GM18858 (cell line): ENCODE measurements at regions not wholly inside any gene's neighbourhood (a gene's known extent, or its start where the extent isn't known, plus 50 kb on each side); places are given as distances from the start of the nearest gene placed in this dataset.

Experiments used
- ATAC-seq: cut with Tn5 transposase; IDR thresholded peaks from one replicate; pipeline ENCODE4 v1.9.1; 2021; ENCODE audit not compliant: unreplicated experiment

DNA sequence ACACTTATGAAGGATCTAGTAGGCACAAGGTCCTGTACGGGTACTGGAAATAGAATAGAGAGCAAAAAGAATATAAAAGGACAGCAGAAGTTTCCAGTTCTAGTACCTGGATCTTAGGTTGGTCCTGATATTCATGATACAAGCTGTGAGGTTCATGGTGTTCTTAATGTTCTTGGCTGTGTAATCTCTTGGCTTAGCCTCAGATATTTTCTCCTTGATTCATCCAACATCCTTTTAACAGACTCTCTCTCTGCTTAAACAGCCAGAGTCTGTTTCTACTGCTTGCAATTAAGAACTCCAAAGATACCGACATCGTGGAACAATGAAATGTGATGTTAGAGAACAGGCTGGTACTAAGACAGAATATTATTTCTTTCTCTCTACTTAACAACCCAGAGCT lies 49.9 kb downstream of the CNTN3 start:
- no peak for ATAC-seq

DNA sequence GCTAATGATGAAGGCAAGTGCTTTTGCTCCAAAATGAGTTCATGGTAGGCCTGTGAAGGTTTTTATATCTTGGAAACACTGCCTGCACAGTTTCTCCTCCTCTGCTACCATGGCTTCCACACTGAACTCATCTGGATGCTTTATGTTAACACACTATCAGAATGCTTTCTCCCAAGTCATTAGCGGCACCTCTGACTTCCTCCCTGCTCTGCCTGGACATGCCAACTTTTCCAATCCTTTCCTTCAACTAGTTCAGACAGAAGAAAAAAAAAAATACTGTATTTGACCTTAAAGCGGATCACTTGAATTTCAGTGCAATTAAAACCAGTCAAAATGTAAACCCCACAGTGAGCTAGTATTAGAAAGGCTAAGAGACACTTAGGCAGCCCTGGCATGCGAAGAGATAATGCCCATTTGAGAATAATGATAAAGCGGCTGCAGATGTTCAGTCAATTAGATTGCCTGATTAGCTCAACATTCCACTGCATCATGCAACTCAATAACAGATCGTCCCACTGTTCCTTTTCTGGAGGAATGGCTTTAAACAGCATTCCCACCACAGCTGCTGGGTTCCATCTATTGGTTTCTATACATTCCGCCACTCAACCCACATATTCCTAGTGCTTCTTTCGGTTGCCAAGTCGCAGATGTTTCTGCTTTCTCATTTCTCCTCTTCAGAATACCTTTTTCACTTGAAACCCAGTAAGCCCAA lies 51.7 kb downstream of the CNTN3 start:
- ATAC-seq = no peak

DNA sequence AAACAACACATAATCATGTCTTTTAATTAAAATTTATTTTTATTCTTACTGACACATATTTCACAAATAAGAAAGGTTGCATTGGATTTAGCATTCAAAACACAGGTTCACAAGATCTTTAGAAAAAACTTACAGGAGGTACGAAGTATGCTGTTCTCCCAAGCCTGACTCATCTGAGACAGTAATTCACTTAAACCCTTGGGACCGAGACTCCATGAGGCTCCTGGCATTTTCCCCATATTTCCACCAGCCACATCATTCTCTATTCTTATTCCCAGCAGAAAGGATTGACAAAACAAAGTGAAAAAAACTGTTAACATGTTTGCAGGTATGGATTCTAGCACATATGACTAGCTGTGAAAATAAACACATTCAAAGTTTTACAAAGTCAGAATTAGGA lies 52.6 kb downstream of the CNTN3 start:
- no peak for ATAC-seq

DNA sequence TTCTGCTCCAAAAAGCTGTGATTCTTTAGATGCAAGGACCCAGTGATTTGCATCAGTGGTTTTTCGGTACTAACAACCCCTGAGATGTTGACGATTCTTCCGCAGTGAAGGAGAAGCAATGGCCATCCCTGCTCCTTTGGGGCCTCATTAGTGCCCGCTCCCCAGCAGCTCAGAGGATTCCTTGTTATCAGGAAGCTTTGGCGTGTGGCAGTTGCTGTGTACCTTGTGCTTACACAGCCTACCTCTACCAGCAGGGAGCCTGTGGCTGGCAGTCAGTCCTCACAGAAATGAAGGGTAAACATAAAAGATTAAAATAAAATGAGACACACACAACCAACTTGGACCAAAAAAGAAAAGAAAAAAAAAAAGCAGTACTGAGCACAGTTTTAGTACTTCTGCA lies 55.2 kb downstream of the CNTN3 start:
- no peak for ATAC-seq

DNA sequence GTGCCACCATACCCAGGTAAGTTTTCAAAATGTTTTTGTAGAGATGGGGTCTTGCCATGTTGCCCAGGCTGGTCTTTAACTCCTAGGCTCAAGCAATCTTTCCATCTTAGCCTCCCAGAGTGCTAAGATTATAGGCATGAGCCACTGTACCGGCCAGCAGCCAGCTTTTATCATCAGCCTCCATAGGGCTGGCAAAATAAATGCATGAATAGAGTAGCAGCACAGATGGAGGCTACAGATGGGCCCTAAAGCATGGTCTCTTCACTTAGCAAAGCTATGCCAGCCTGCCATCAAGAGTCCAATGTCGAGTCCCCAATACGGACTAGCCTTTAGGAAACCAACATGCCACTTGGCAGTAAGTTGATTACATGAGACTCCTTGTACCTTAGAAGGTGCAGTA lies 63.8 kb downstream of the CNTN3 start:
- ATAC-seq = no peak

DNA sequence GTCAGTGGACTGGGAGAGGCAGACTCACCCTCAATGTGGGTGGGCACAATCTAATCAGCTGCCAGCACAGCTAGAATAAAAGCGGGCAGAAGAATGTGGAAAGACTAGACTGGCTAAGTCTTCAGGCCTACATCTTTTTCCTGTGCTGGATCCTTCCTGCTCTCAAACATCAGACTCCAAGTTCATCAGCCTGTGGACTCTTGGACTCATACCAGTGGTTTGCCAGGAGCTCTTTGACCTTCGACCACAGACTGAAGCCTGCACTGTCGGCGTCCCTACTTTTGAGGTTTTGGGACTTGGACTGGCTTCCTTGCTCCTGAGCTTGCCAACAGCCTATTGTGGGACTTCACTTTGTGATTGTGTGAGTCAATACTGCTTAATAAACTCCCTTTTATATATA lies 68.0 kb downstream of the CNTN3 start:
- no peak for ATAC-seq

DNA sequence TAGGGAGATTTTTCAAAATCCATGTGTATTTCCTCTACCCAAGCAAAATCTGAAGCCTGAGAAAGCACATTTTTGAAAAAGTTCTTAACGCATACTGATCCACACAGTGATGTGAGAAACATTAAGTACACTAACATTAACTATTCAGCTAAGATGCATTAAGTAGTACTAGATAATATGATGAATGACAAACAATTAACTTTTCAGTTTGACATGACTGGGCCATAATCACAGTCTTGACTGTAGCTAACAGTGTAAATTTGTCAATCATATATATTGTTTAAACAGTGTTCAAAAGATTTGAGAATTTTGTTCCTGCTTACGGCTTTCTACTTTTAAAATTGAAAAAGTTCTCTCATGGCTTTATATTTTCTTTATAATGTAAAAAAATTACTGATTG lies 72.0 kb downstream of the CNTN3 start:
- ATAC-seq = no peak

DNA sequence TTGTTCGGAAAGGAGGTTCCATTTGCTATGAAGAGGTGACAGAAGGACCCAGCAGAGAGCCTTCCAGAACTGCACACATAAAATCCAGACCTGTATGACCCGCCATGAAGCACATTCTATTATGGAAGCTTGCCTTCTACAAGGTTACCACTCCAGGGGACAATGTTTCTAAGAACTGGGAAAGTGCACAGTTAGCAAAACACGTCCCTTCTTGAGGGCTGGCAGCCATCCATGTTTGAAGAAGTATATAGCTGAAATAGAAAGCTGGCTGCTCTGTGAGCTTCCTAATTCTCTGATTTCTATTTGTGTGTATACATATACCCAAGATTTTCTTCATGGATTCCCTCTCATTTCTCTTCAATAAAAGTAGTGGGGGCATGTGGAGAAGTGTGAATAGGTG lies 74.6 kb downstream of the CNTN3 start:
- no peak for ATAC-seq

DNA sequence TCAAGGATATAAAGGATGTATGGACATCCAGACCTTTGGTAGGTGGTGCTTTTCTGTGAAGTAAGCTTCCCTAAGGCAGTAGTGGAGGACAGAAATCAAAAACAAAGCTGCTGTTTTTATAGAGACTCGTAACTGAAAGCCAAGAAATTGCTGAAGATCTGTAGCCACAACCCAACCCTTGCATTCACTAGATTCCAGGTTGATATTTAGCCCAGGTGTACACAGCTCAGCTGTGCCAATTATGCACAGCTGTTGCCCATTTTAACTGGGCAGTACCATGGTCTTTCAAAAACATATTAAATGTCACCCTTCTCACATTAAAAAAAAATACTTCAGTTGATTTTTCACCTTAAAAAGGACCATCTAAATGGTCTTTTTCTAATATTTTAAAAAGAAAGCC lies 75.8 kb downstream of the CNTN3 start:
- no peak for ATAC-seq

DNA sequence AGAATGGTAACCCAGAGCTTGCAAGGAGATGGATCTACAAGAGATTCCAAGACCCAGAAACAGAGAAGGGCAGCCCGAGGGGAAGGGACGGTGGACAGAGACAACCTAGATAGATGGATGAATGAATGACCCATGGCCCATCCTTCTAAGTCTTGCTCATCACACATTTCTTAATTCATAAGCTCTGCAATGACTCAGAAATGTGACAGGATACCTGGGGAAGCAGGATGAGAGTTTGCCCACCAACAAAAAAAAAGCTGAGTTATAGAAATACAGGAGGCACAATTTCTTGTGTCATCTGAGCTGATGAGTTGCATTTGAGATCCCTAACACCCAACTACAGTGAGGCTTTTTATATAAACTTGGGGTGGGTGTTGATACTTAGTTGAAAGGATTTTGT lies 76.6 kb downstream of the CNTN3 start:
- ATAC-seq = no peak

DNA sequence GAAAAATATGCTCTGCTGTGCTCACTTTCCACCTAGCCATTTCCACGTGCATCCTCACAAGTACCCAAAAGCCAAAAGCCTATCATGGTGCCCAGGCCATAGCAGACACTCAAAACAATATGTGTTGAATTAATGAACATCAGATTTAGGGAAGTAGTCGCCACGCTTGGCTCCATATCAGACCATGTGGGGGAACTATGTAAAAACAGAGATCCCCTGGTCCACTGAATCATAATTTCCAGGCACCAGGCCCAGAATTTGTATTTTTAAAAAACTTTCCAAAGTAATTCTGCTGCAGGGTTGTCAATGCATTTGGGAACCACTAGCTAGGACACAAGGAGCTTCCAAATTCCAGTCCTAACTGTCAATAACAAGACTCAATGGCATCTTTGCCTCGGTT lies 77.3 kb downstream of the CNTN3 start:
- ATAC-seq = no peak

DNA sequence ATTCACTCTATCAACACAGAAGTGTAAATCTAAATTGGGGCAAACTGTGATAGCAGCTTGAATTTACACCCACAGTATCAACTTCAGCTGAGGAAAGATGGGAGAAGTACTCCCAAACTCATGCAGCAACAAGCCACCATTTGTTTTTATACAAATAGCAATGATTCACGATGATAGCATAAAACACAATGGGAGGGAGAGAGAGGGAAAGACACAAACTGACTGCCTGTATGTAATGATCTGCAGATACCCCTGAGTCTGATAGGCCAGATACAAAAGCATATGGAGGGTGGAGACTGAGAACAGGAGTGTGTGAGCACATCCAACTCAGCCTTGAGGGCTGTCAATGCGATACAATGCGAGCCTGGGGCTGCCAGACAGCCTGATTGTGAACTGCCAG lies 79.2 kb downstream of the CNTN3 start:
- no peak for ATAC-seq

DNA sequence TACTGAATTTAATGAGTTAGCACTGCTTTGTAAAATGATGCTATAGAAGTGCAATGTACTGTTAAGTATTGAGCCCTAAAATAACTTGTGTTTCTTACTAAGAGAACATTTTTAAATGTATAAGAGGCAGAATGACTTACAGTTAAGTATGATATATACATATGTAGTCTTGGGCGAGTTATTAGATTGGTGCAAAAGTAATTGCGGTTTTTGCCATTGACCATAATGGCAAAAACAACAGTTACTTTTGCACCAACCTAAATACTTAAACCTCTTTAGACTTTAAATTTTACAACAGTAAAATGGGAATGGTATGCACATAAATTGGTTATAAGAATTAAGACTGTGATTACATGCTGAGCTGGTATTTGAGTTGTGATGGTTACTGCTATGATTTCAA lies 79.8 kb downstream of the CNTN3 start:
- ATAC-seq = no peak

DNA sequence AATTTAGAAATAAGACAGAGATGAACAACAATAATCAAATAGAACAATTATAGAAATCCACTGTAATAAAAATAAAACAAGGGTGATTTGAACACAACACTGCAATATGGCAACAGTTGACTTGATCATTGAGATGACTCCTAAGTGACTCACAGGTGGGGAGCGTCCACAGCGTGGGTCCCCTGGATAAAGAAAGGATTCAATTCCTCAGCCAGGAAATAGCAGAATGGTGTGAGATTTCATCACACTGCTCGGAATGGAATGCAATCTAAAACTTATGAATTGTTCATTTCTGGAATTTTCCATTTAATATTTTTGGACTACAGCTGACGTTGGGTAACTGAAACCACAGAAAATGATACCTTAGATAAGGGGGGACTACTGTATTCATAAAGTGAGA lies 82.0 kb downstream of the CNTN3 start:
- no peak for ATAC-seq

DNA sequence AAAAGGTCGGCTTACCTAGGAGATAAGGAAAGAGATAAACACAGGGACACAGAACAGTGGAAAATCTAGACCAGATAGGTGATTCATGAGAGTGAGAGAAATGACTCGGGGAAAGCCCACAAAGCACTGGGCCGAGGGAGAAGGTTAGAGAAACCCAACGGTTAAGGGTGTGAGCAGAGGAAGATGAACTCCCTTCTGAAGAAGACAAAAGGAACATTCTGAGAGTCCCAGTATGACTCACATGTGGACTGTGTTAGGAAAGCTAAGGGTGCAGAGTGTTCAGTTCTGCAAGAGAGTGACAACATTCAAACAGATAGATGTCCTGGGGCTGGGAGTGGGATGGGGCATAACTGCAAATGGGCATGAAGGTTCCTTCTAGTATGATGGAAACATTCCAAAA lies 83.0 kb downstream of the CNTN3 start:
- no peak for ATAC-seq

DNA sequence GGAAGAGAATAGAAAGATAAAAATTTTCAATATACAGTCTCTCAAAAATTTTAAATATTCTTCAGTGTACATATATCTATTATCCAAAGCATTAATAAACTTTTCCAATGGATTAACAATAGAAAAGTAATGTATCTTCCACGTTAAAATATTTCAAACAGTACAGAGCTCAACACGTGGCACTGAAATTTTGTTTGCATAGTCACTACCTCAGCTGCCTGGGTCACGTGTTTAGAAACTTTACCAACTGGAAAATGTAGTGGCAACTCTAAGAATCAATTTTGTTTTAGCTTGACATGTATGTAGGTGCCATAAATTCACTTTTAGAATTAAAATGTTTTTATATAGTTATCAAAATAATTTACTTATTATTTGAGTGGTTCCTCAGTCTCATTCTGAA lies 85.3 kb downstream of the CNTN3 start:
- ATAC-seq = no peak

DNA sequence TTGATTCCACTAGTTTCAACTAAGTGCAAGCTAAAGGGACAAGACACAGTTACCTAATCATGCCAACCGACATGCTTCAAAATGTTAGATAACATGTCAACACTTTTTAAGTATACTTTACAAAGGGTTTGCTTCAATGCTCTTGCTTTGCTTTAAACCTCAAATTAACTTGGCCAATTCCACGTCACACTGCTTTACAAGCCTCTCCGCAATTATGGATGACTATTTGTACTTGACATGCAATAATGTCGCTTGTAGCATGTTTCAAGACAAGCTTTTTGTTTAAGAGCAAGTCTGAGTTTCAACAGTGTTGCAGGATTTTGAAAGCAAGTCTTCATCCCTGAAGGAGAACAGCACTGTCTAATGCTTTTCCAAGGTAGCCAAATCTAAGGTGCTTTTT lies 86.9 kb downstream of the CNTN3 start:
- no peak for ATAC-seq

DNA sequence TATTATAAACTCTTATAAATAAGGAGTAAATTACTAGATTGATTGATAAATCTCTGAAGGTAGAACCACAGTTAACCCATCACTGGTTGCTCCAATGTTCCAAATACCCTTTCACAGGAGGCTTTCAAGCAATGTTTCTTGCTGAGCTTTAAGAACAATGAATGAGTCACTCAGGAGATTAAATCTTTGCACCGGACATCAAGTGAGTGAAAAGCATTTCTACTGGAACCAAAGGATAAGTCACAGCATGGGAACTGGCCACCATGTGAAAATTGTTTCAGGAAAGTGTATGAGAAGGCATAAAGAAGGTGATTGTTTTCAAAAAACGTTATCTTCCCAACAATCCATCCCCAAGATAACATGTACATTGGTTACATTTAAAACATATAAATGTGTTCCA lies 90.6 kb downstream of the CNTN3 start:
- ATAC-seq = no peak

DNA sequence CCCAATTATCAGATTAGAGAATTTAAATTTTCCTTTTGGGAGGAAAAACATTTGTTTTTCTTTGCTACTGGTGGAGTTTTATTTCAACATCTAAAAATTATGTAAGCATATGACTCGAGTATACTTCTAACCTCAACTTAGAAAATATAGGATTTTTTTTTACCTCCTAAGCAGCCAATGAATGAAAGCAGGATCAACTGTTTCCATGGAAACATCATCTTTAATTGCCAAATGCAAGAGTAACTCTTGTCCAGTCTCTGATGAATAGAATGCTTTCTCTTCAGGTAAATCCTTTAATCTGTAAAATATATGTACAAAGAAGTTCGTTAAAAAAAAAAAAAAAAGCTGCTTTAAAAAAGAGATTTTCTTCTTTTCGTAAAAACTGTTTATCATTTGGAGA lies 93.6 kb downstream of the CNTN3 start:
- no peak for ATAC-seq

DNA sequence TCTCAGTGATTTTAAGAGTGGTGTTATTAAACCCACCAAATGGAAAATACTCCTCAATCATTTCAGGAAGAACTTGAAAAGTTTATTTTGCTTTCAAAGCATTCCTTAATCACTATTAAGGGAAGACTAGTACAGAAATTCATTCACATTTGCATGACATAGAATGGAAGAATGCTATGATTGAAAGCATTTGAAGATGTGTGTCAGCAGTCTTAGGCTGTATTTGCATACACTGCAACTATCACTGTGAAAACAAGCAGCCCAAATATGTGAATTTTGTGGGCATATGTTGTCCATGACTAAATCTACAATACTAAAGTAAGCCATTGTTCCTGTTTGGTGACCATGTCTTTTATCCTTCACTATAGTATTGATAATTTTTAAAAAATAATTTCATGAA lies 95.8 kb downstream of the CNTN3 start:
- no peak for ATAC-seq

DNA sequence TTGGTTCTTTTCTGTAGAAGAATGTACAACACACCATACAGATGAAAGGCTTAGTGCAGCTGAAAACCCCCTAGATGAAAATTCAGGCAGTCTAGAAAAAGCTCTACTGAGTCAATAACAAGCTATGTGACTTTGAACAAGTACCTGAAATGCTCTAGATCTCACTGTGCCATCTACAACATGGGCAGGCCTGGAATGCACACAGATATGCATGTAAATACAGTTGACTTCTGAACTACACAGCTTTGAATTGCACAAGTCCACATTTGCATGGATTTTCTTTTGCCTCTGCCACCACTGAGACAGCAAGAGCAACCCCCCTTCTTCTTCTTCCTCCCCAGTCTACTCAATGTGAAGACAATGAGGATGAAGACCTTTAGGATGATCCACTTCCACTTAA lies 98.4 kb downstream of the CNTN3 start:
- no peak for ATAC-seq

DNA sequence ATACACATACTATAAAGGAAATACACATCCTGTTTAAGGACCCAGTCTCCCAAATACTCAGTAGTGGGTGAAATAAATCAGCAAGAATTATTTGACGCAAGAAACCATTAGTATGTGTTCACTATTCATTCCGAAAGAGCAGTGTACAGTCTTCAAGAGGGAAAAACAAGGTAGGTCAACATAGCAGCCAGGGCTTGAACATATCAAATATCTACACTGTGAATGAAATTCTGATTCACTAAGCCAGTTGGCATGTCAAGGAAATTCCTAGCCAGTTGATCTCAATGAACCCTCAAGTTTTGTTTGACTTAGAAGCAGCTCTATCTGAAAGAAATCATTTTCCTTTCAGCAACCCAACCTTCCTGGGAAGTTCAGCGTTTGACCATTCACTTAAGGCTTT lies 99.0 kb downstream of the CNTN3 start:
- no peak for ATAC-seq

DNA sequence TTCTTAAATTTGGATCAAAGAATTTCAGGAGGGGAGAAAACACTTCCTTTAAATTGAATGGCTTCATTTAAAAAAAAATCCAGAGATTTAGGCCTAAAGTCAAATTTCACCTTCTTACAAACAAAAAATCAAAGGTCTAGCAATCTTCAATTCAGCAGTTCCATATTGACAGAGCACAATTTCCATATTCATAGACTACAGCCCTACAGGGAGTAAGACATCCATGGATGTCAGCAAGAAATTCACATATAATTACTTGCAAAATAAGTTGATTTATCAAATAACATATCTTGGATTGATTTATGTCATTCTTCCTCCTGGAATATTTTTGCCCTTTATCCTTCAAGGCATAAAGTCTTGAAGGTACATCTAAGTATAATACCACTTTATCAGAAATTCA lies 103.4 kb downstream of the CNTN3 start:
- ATAC-seq = no peak
